GM13977 (cell line): ENCODE measurements at regions not wholly inside any gene's neighbourhood (a gene's known extent, or its start where the extent isn't known, plus 50 kb on each side); places are given as distances from the start of the nearest gene placed in this dataset.
"Not testable (repeated sequence)": the region's sequence is repeated elsewhere in the genome, so short reads cannot be mapped to it uniquely, and the experiment has no call there.

ENCODE experiments used
- DNase-seq: peaks from one replicate; pipeline ENCODE4 v3.0.0; 2012; ENCODE audit warnings: low spot score
- in situ Hi-C: fragments of 300-500 bp; cut with MboI; formaldehyde crosslinking; loops from one replicate; pipeline ENCODE4 v1.12.0; 2022; ENCODE audit warnings: low sequenced_read_pairs, low pct_unique_long_range_greater_than_20kb, mixed read lengths, inconsistent platforms; ENCODE audit not compliant: unreplicated experiment
- TF ChIP-seq, protein P1 (sequence below): IDR thresholded peaks from 2 replicates; pipeline ENCODE4 v1.5.1; 2012; ENCODE audit warnings: mild to moderate bottlenecking, control low read depth; ENCODE audit not compliant: insufficient read depth; ENCODE audit errors: extremely low read depth, missing control alignments

DNA sequence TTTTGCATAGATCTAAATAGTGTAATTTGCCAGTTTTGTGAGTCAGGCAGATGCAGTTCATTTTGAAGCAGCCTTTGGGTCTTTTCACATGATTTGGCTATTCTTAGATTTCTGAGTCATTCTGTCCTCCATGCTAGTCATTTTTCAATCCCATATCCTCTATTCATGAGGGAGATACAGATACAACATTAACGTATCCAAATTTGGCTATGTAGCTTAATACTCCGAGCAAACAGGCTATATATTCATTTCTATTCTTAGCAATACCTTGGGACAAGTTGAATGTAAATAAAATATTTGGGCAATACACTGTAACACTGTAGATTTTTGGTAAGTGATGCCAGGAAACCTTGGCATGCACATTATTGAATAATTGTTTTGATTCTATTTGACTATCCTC, 270.7 kb upstream of the PDE3A start:
- TF ChIP-seq, protein P1, sequence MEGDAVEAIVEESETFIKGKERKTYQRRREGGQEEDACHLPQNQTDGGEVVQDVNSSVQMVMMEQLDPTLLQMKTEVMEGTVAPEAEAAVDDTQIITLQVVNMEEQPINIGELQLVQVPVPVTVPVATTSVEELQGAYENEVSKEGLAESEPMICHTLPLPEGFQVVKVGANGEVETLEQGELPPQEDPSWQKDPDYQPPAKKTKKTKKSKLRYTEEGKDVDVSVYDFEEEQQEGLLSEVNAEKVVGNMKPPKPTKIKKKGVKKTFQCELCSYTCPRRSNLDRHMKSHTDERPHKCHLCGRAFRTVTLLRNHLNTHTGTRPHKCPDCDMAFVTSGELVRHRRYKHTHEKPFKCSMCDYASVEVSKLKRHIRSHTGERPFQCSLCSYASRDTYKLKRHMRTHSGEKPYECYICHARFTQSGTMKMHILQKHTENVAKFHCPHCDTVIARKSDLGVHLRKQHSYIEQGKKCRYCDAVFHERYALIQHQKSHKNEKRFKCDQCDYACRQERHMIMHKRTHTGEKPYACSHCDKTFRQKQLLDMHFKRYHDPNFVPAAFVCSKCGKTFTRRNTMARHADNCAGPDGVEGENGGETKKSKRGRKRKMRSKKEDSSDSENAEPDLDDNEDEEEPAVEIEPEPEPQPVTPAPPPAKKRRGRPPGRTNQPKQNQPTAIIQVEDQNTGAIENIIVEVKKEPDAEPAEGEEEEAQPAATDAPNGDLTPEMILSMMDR = no peak
- in situ Hi-C loops = no loop called here
- DNase-seq = peak; percentile 59

DNA sequence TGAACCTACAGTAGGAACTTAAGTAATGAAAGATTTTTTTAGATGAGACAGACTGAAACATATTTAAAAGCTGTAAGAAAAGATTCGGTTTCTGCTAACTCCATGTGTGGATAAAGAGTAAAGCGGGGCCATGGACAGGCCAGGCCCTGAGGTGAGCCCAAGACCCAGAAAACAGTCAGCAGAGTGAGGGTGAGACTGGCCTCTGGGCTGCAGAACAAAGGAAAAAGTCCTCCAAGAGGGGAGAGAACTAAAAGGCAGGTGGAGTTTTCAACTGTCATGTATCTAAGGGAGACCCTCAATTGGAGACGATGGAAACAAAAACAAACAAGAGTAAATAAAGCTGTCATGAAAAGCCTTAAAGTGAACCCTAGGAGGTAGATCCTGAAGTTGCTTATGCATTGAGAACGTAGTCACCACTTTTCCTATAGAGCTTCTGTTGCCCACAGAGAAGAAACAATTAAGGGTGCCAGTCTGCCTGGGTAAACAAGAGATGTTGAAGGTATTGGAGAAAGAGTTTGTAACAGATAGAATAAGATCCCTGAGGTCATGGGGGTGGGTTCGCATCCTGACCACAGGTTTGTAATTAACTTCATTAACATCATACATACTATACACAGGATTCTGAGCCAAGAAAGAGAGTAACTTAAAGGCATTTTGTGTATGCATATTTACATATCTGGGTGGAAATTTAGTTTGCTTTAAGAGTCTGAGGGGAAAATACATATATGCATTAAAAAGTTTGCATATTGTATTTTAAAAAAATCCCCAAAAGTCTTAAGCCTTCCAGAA, 268.7 kb upstream of the PDE3A start:
- in situ Hi-C loops = no loop called here
- DNase-seq = no peak
- TF ChIP-seq, protein P1 = no peak

DNA sequence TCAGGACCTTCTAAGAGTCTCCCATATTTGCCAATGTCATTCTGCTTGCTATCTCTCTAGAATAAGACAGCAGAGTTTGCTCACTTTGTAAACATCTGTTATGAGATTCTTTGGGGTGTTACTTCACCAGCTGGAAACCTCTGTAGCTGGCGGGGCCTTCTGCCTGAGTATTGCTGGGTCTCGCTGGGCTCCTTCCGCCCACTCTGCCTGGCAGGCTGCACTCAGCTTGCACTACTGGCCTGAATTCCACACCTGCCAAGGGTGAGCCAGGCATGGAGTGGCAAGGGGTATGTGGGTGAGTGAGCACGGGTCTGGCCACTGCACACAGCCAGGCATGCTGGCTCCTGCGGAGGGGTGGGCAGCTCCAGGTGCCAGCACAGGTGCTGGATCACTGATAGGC, 267.3 kb upstream of the PDE3A start:
- no peak for DNase-seq
- in situ Hi-C loops = no loop called here
- TF ChIP-seq, protein P1 = no peak

DNA sequence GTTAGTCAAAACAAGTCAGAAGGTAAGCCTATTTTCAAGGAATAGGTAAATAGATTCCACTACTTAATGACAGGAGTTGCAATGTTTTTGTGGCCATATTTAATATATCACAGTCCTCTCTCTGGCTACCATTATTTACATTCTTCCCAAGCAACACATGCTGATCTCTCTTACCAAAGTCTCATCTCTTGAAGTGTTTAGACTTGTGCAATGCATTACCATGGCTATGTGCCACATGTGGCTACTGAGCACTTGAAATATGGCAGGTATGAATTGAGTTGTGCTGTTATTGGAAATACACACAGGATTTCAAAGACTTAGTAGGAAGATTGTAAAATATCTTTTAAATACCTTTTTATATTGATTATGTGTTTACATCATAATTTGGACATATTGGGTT, 262.4 kb upstream of the PDE3A start:
- in situ Hi-C loops = no loop called here
- TF ChIP-seq, protein P1 = no peak
- DNase-seq = no peak

DNA sequence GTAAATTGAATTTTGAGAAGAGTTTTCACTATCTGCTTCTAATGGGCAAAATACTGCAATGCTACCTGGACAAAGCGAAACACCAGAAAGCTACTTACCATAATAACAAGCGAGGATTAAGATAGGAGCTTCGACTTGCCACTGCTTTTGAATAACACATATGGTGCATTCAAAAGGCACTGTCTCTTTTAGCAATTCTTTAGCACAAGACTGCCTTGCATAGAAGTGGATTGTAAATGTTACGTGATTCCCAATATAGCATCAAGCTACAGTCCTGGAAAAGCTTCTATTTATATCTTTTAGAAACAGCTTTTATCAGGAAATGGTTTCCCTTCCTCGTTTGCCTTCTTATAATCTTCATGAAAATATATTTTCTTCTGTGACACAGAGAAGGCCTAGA, 258.7 kb upstream of the PDE3A start:
- TF ChIP-seq, protein P1 = no peak
- no peak for DNase-seq
- in situ Hi-C loops = no loop called here

DNA sequence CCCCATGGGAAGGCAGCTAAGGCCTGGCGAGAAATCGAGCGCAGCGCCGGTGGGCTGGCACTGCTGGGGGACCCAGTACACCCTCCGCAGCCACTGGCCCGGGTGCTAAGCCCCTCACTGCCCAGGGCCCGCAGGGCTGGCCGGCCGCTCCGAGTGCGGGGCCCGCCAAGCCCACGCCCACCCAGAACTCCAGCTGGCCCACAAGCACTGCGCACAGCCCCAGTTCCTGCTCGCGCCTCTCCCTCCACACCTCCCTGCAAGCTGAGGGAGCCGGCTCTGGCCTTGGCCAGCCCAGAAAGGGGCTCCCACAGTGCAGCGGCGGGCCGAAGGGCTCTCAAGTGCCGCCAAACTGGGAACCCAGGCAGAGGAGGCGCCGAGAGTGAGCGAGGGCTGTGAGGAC, 253.0 kb upstream of the PDE3A start:
- in situ Hi-C loops, DNase-seq: not testable (repeated sequence)

DNA sequence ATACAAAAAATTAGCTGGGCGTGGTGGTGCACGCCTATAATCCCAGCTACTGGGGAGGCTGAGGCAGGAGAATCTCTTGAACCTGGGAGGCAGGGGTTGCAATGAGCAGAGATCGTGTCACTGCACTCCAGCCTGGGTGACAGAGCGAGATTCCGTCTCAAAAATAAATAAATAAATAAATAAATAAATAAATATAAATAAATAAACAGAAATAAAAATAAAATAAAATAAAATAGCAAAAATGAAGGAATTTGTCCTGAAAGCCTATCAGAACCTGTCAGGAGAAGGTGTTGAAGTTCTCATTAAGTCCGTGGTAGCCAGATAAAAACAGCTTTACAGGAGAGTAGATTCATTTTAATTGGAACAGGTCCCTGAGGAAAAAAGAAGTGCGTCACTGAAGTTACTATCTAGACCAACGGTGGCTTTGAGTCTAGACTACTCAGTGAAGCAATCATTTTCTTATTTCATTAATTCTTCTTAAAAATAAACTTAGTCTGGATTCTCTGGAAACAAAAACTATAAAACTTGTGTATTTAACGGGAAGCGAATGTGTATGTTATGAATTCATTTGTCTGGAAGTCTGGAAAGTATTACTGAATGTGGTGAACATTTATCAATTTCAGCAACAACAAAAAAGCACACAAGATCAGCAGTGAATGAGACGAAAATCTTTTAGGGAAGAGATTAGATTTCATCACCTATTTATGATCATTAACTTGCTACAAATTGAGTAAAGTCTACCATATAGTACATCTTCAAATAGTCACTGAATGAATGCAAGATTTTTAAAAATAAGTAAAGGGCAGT, 248.5 kb upstream of the PDE3A start:
- TF ChIP-seq, protein P1 = no peak
- in situ Hi-C loops = no loop called here
- no peak for DNase-seq
